Neuronal stem cell (in vitro differentiated cells): ENCODE measurements at regions not wholly inside any gene's neighbourhood (a gene's known extent, or its start where the extent isn't known, plus 50 kb on each side); places are given as distances from the start of the nearest gene placed in this dataset.
A peak's percentile ranks its signal among the peaks of the same experiment; 100 is the strongest.

Source experiments
- DNase-seq: peaks from one replicate; pipeline ENCODE4 v3.0.0-alpha.2; 2013; ENCODE audit warnings: low spot score
- H2AFZ ChIP-seq: one replicate; pipeline ENCODE4 v1.6.1; 2013; ENCODE audit warnings: mild to moderate bottlenecking, low read length, inconsistent platforms
- H2AK5ac ChIP-seq: 2 replicates; pipeline ENCODE4 v1.6.1; 2013; ENCODE audit warnings: low read depth, mild to moderate bottlenecking, inconsistent platforms, low read length, moderate library complexity, mixed read lengths
- H2BK120ac ChIP-seq: 2 replicates; pipeline ENCODE4 v1.6.1; 2013; ENCODE audit warnings: low read depth, mild to moderate bottlenecking, inconsistent platforms, low read length, moderate library complexity, mixed read lengths
- H2BK12ac ChIP-seq: one replicate; pipeline ENCODE4 v1.6.1; 2013; ENCODE audit warnings: low read length, inconsistent platforms
- H2BK15ac ChIP-seq: 2 replicates; pipeline ENCODE4 v1.6.1; 2013; ENCODE audit warnings: mild to moderate bottlenecking, low read length, inconsistent platforms, mixed read lengths
- H2BK5ac ChIP-seq: one replicate; pipeline ENCODE4 v1.6.1; 2013; ENCODE audit warnings: inconsistent platforms, mild to moderate bottlenecking, low read length, moderate library complexity
- H3K14ac ChIP-seq: one replicate; pipeline ENCODE4 v1.6.1; 2013; ENCODE audit warnings: low read length, inconsistent platforms
- H3K18ac ChIP-seq: 2 replicates; pipeline ENCODE4 v1.6.1; 2013; ENCODE audit warnings: low read length, inconsistent platforms
- H3K23ac ChIP-seq: 2 replicates; pipeline ENCODE4 v1.6.1; 2013; ENCODE audit warnings: low read depth, mild to moderate bottlenecking, mixed read lengths, low read length, inconsistent platforms; ENCODE audit not compliant: poor library complexity
- H3K27ac ChIP-seq: replicated peaks from 3 replicates; pipeline ENCODE4 v1.5.1; 2013; ENCODE audit warnings: low read length, inconsistent platforms
- H3K27me3 ChIP-seq, 3 experiments: 2 replicates each; pipeline ENCODE4 v1.6.1; 2013; ENCODE audit warnings: low read length in 3 of 3, mild to moderate bottlenecking in 2 of 3, inconsistent platforms in 1 of 3, low read depth in 1 of 3, mixed read lengths in 1 of 3, moderate library complexity in 1 of 3; ENCODE audit not compliant: control insufficient read depth in 3 of 3, insufficient read depth in 3 of 3
- H3K36me3 ChIP-seq, 2 donors: replicated peaks in 1 of 2; 2 replicates each; pipeline ENCODE4 v1.6.1; 2013; ENCODE audit warnings: low read length in 2 of 2; ENCODE audit not compliant: control insufficient read depth in 2 of 2, insufficient read depth in 2 of 2
- H3K4ac ChIP-seq: 2 replicates; pipeline ENCODE4 v1.6.1; 2013; ENCODE audit warnings: inconsistent platforms, mild to moderate bottlenecking, low read length, moderate library complexity
- H3K4me1 ChIP-seq, 2 donors: 1 replicate in 1 of 2; 2 replicates in 1 of 2; pipeline ENCODE4 v1.6.1; 2013; ENCODE audit warnings: low read length in 2 of 2, low read depth in 1 of 2; ENCODE audit not compliant: control insufficient read depth in 2 of 2, insufficient read depth in 1 of 2
- H3K4me2 ChIP-seq: one replicate; pipeline ENCODE4 v1.6.1; 2013; ENCODE audit warnings: mild to moderate bottlenecking, low read length, inconsistent platforms; ENCODE audit not compliant: insufficient read depth, poor library complexity, severe bottlenecking
- H3K4me3 ChIP-seq, 2 donors: 2 replicates each; pipeline ENCODE4 v1.5.1; 2013; ENCODE audit warnings: low read length in 2 of 2, mild to moderate bottlenecking in 2 of 2, inconsistent platforms in 1 of 2, moderate library complexity in 1 of 2
- H3K79me1 ChIP-seq: one replicate; pipeline ENCODE4 v1.6.1; 2013; ENCODE audit warnings: low read depth, mild to moderate bottlenecking, inconsistent platforms, low read length, moderate library complexity
- H3K9ac ChIP-seq: one replicate; pipeline ENCODE4 v1.6.1; 2013; ENCODE audit warnings: mild to moderate bottlenecking, low read depth, low read length, inconsistent platforms; ENCODE audit not compliant: poor library complexity
- H3K9me3 ChIP-seq, 2 donors: replicated peaks in 1 of 2; 2 replicates each; pipeline versions ENCODE3 to v1.6.1; 2013; ENCODE audit warnings: low read length in 2 of 2, mild to moderate bottlenecking in 2 of 2, inconsistent platforms in 1 of 2, low read depth in 1 of 2, mixed read lengths in 1 of 2, moderate library complexity in 1 of 2; ENCODE audit not compliant: control insufficient read depth in 2 of 2, insufficient read depth in 1 of 2
- H4K8ac ChIP-seq: one replicate; pipeline ENCODE4 v1.6.1; 2013; ENCODE audit warnings: low read depth, mild to moderate bottlenecking, inconsistent platforms, low read length, moderate library complexity
- H4K91ac ChIP-seq: one replicate; pipeline ENCODE4 v1.6.1; 2013; ENCODE audit warnings: low read length, low read depth, mild to moderate bottlenecking, inconsistent platforms; ENCODE audit not compliant: poor library complexity
- WGBS, 2 donors: extraction: QIAGEN DNeasy Blood & Tissue Kit; methylation state at CpG; one replicate each; pipeline ENCODE4 v1.1.7; 2013; ENCODE audit warnings: missing lambda C conversion rate in 2 of 2, mixed read lengths in 1 of 2; ENCODE audit not compliant: insufficient read length in 2 of 2, insufficient replicate concordance in 1 of 2; ENCODE audit errors: extremely low coverage in 2 of 2; 5-methylcytosine and 5-hydroxymethylcytosine counted together

- Histone ChIP-seq H2BK15ac (no peak overlapping the region), H4K8ac (no peak overlapping the region), H2AFZ (peak overlapping the region; percentile 56), H3K36me3 (no peaks in the 10 kb centered on the region), H2BK120ac (no peak overlapping the region), H2BK5ac (no peak overlapping the region), H3K4me2 (no peak overlapping the region), H3K14ac (no peak overlapping the region), H3K23ac (no peak overlapping the region), H3K9me3 (peaks cover 0 to 29% of the 10 kb centered on the region in 2 donors), H4K91ac (no peak overlapping the region), H3K9ac (no peak overlapping the region), H3K4me3 (no peak overlapping the region), H3K27me3 (no peaks in the 10 kb centered on the region), H3K4ac (no peak overlapping the region), H3K18ac (no peak overlapping the region), H3K27ac (no peak overlapping the region), H3K79me1 (no peaks in the 10 kb centered on the region), H2BK12ac (no peak overlapping the region), H2AK5ac (no peak overlapping the region), H3K4me1 (peaks cover 7 to 27% of the 10 kb centered on the region in 2 donors)
- WGBS, 2 donors: no CpG with 5 or more reads among the region's 3 CpGs
- DNase-seq: no peak
Observed at GRCh38 chr6:113052506-113052905, 705.4 kb downstream of the RFPL4B start.

GRCh38 chr6:113055061-113055460, 707.9 kb downstream of the RFPL4B start:
- H3K27me3 ChIP-seq: no peaks in the 10 kb centered on the region
- H3K4me3 ChIP-seq: no peak overlapping the region
- H4K91ac ChIP-seq: no peak overlapping the region
- H2BK15ac ChIP-seq: no peak overlapping the region
- no CpG with 5 or more reads among the region's 3 CpGs for WGBS, 2 donors
- H3K9me3 ChIP-seq: peaks cover 0 to 37% of the 10 kb centered on the region in 2 donors
- no peak overlapping the region for H3K23ac ChIP-seq
- H2BK5ac ChIP-seq: no peak overlapping the region
- H2AFZ ChIP-seq: no peak overlapping the region
- H3K9ac ChIP-seq: no peak overlapping the region
- no peak for DNase-seq
- no peaks in the 10 kb centered on the region for H3K36me3 ChIP-seq
- H4K8ac ChIP-seq: no peak overlapping the region
- H3K79me1 ChIP-seq: no peaks in the 10 kb centered on the region
- peaks cover 5 to 20% of the 10 kb centered on the region in 2 donors for H3K4me1 ChIP-seq
- H3K18ac ChIP-seq: no peak overlapping the region
- no peak overlapping the region for H2BK12ac ChIP-seq
- H3K14ac ChIP-seq: no peak overlapping the region
- no peak overlapping the region for H3K27ac ChIP-seq
- H3K4ac ChIP-seq: no peak overlapping the region
- no peak overlapping the region for H2BK120ac ChIP-seq
- H2AK5ac ChIP-seq: no peak overlapping the region
- H3K4me2 ChIP-seq: no peak overlapping the region

GRCh38 chr6:113055998-113056397, 708.9 kb downstream of the RFPL4B start:
- H4K8ac ChIP-seq: no peak overlapping the region
- no peak overlapping the region for H3K27ac ChIP-seq
- no peak for DNase-seq
- no peak overlapping the region for H2BK5ac ChIP-seq
- H3K4me1 ChIP-seq: peaks cover 2 to 14% of the 10 kb centered on the region in 2 donors
- H2BK15ac ChIP-seq: no peak overlapping the region
- no peak overlapping the region for H3K18ac ChIP-seq
- no peak overlapping the region for H3K4me2 ChIP-seq
- H2BK12ac ChIP-seq: no peak overlapping the region
- no peak overlapping the region for H3K23ac ChIP-seq
- H4K91ac ChIP-seq: no peak overlapping the region
- no peaks in the 10 kb centered on the region for H3K36me3 ChIP-seq
- no peak overlapping the region for H2AK5ac ChIP-seq
- H2AFZ ChIP-seq: no peak overlapping the region
- H2BK120ac ChIP-seq: no peak overlapping the region
- no peaks in the 10 kb centered on the region for H3K27me3 ChIP-seq
- no peaks in the 10 kb centered on the region for H3K79me1 ChIP-seq
- no CpG with 5 or more reads among the region's 1 CpG for WGBS, 2 donors
- H3K14ac ChIP-seq: no peak overlapping the region
- H3K4me3 ChIP-seq: no peak overlapping the region
- H3K9me3 ChIP-seq: peaks cover 0 to 37% of the 10 kb centered on the region in 2 donors
- no peak overlapping the region for H3K9ac ChIP-seq
- H3K4ac ChIP-seq: no peak overlapping the region

- H2BK12ac ChIP-seq: no peak overlapping the region
- no CpG with 5 or more reads among the region's 1 CpG for WGBS, 2 donors
- H2AK5ac ChIP-seq: no peak overlapping the region
- no peak overlapping the region for H3K4me2 ChIP-seq
- peaks cover 0 to 37% of the 10 kb centered on the region in 2 donors for H3K9me3 ChIP-seq
- peaks cover 0 to under 1% of the 10 kb centered on the region in 2 donors for H3K4me1 ChIP-seq
- H2BK120ac ChIP-seq: no peak overlapping the region
- no peak overlapping the region for H3K23ac ChIP-seq
- H2BK5ac ChIP-seq: no peak overlapping the region
- no peaks in the 10 kb centered on the region for H3K27me3 ChIP-seq
- no peak overlapping the region for H4K91ac ChIP-seq
- no peak for DNase-seq
- no peaks in the 10 kb centered on the region for H3K36me3 ChIP-seq
- H2BK15ac ChIP-seq: no peak overlapping the region
- no peak overlapping the region for H2AFZ ChIP-seq
- no peaks in the 10 kb centered on the region for H3K79me1 ChIP-seq
- H3K27ac ChIP-seq: no peak overlapping the region
- no peak overlapping the region for H4K8ac ChIP-seq
- no peak overlapping the region for H3K14ac ChIP-seq
- no peak overlapping the region for H3K4ac ChIP-seq
- no peak overlapping the region for H3K9ac ChIP-seq
- H3K18ac ChIP-seq: no peak overlapping the region
- H3K4me3 ChIP-seq: no peak overlapping the region
Observed at GRCh38 chr6:113057567-113058053, 710.5 kb downstream of the RFPL4B start.
